HG02938 (cell line): ENCODE measurements at regions not wholly inside any gene's neighbourhood (a gene's known extent, or its start where the extent isn't known, plus 50 kb on each side); places are given as distances from the start of the nearest gene placed in this dataset.

Source experiments
- ATAC-seq: cut with Tn5 transposase; IDR thresholded peaks from one replicate; pipeline ENCODE4 v1.9.1; 2021; ENCODE audit warnings: mild to moderate bottlenecking, moderate library complexity; ENCODE audit not compliant: unreplicated experiment

- ATAC-seq = no peak
Observed at GRCh38 chr6:25215881-25216280, 63.3 kb upstream of the CARMIL1 start.

GRCh38 chr6:25217302-25217701 lies 61.9 kb upstream of the CARMIL1 start:
- ATAC-seq = no peak

- no peak for ATAC-seq
Observed at GRCh38 chr6:25217829-25218228, 61.3 kb upstream of the CARMIL1 start.

- ATAC-seq = no peak
Observed at GRCh38 chr6:25218346-25218745, 60.8 kb upstream of the CARMIL1 start.

GRCh38 chr6:25219216-25219916 lies 59.8 kb upstream of the CARMIL1 start:
- ATAC-seq = no peak

GRCh38 chr6:25219917-25220278 lies 59.3 kb upstream of the CARMIL1 start:
- ATAC-seq = no peak

GRCh38 chr6:25220857-25221256 lies 58.3 kb upstream of the CARMIL1 start:
- ATAC-seq = no peak

- no peak for ATAC-seq
Observed at GRCh38 chr6:25222006-25222678, 57.0 kb upstream of the CARMIL1 start.

GRCh38 chr6:25223490-25223991 lies 55.6 kb upstream of the CARMIL1 start:
- no peak for ATAC-seq

GRCh38 chr6:25224242-25224641 lies 54.9 kb upstream of the CARMIL1 start:
- no peak for ATAC-seq

GRCh38 chr6:25227854-25228253 lies 51.3 kb upstream of the CARMIL1 start:
- no peak for ATAC-seq
